ENCODE measurements at regions not wholly inside any gene's neighbourhood (a gene's known extent, or its start where the extent isn't known, plus 50 kb on each side); places are given as distances from the start of the nearest gene placed in this dataset.
"Not testable (repeated sequence)": the region's sequence is repeated elsewhere in the genome, so short reads cannot be mapped to it uniquely, and the experiment has no call there.

- no peaks in the 10 kb centered on the region for H3K27me3 Mint-ChIP-seq (ENCODE audit: low read depth, unreplicated experiment)
- Histone ChIP-seq H3K9me3 (ENCODE audit: insufficient read depth, low read depth, low read length) (no peaks in the 10 kb centered on the region), H3K4me3 (ENCODE audit: insufficient read depth, low read depth, low read length) (no peak overlapping the region), H2AFZ (ENCODE audit: low read depth, low read length) (no peak overlapping the region), H3K27me3 (ENCODE audit: insufficient read depth, low read length) (no peaks in the 10 kb centered on the region), H3K79me2 (ENCODE audit: insufficient read depth, low read length) (no peaks in the 10 kb centered on the region), H3K4me2 (ENCODE audit: low read length) (no peak overlapping the region), H3K27ac (ENCODE audit: low read depth, low read length) (no peak overlapping the region), H3K4me1 (ENCODE audit: insufficient read depth, low read length) (no peaks in the 10 kb centered on the region), H4K20me1 (ENCODE audit: insufficient read depth, low read length) (no peaks in the 10 kb centered on the region), H3K9ac (ENCODE audit: low read length) (no peak overlapping the region), H3K36me3 (ENCODE audit: insufficient read depth, low read length) (no peaks in the 10 kb centered on the region)
- TF ChIP-seq EZH2 (IDR thresholded peaks at IDR 0.05; ENCODE audit: insufficient read depth, low read length) (no peak), CTCF (IDR thresholded peaks at IDR 0.05; ENCODE audit: insufficient read depth, low read depth, low read length) (no peak)
- H3K4me3 Mint-ChIP-seq (ENCODE audit: unreplicated experiment), result no peak overlapping the region
- no peaks in the 10 kb centered on the region for H3K9me3 Mint-ChIP-seq (ENCODE audit: unreplicated experiment)
- H3K36me3 Mint-ChIP-seq (ENCODE audit: low read depth, unreplicated experiment), result no peaks in the 10 kb centered on the region
- peak; percentile 47 for DNase-seq (ENCODE audit: low read depth)
- H3K4me1 Mint-ChIP-seq (ENCODE audit: low read depth, unreplicated experiment), result no peaks in the 10 kb centered on the region
- peak; percentile 23 for FAIRE-seq
- H3K27ac Mint-ChIP-seq (ENCODE audit: unreplicated experiment), result no peak overlapping the region
Observed at GRCh38 chr6:141056945-141057625, 1075.6 kb upstream of the GJE1 start.

- peaks cover 2% of the 10 kb centered on the region for H3K36me3 Mint-ChIP-seq (ENCODE audit: low read depth, unreplicated experiment)
- no peaks in the 10 kb centered on the region for H3K27me3 ChIP-seq (ENCODE audit: insufficient read depth, low read length)
- TF ChIP-seq CTCF (IDR thresholded peaks at IDR 0.05; ENCODE audit: insufficient read depth, low read depth, low read length) (no peak), EZH2 (IDR thresholded peaks at IDR 0.05; ENCODE audit: insufficient read depth, low read length) (no peak)
- H3K4me3 Mint-ChIP-seq (ENCODE audit: unreplicated experiment), result no peak overlapping the region
- no peaks in the 10 kb centered on the region for H3K27me3 Mint-ChIP-seq (ENCODE audit: low read depth, unreplicated experiment)
- no peaks in the 10 kb centered on the region for H3K36me3 ChIP-seq (ENCODE audit: insufficient read depth, low read length)
- DNase-seq (ENCODE audit: low read depth), result peak; percentile 30
- H3K9me3 ChIP-seq (ENCODE audit: insufficient read depth, low read depth, low read length), result no peaks in the 10 kb centered on the region
- no peaks in the 10 kb centered on the region for H4K20me1 ChIP-seq (ENCODE audit: insufficient read depth, low read length)
- H3K9me3 Mint-ChIP-seq (ENCODE audit: unreplicated experiment), result no peaks in the 10 kb centered on the region
- H3K4me3 ChIP-seq (ENCODE audit: insufficient read depth, low read depth, low read length), result no peak overlapping the region
- H3K27ac ChIP-seq (ENCODE audit: low read depth, low read length), result no peak overlapping the region
- H3K4me2 ChIP-seq (ENCODE audit: low read length), result no peak overlapping the region
- H3K4me1 Mint-ChIP-seq (ENCODE audit: low read depth, unreplicated experiment), result peaks cover 4% of the 10 kb centered on the region
- H3K79me2 ChIP-seq (ENCODE audit: insufficient read depth, low read length), result no peaks in the 10 kb centered on the region
- H3K9ac ChIP-seq (ENCODE audit: low read length), result no peak overlapping the region
- no peak overlapping the region for H3K27ac Mint-ChIP-seq (ENCODE audit: unreplicated experiment)
- no peak for FAIRE-seq
- no peak overlapping the region for H2AFZ ChIP-seq (ENCODE audit: low read depth, low read length)
- no peaks in the 10 kb centered on the region for H3K4me1 ChIP-seq (ENCODE audit: insufficient read depth, low read length)
Observed at GRCh38 chr6:141050471-141050870, 1082.3 kb upstream of the GJE1 start.

- no peaks in the 10 kb centered on the region for H3K79me2 ChIP-seq (ENCODE audit: insufficient read depth, low read length)
Observed at GRCh38 chr6:141048451-141048850, 1084.3 kb upstream of the GJE1 start.

GRCh38 chr6:141046496-141046895 lies 1086.2 kb upstream of the GJE1 start:
- not testable (repeated sequence) for H3K4me2 ChIP-seq (ENCODE audit: low read length); FAIRE-seq; H3K4me1 ChIP-seq (ENCODE audit: insufficient read depth, low read length); H3K4me1 Mint-ChIP-seq (ENCODE audit: low read depth, unreplicated experiment); H3K27me3 ChIP-seq (ENCODE audit: insufficient read depth, low read length); H4K20me1 ChIP-seq (ENCODE audit: insufficient read depth, low read length); H3K79me2 ChIP-seq (ENCODE audit: insufficient read depth, low read length); H3K27me3 Mint-ChIP-seq (ENCODE audit: low read depth, unreplicated experiment); H3K9me3 Mint-ChIP-seq (ENCODE audit: unreplicated experiment); H3K9me3 ChIP-seq (ENCODE audit: insufficient read depth, low read depth, low read length); H3K4me3 ChIP-seq (ENCODE audit: insufficient read depth, low read depth, low read length); H2AFZ ChIP-seq (ENCODE audit: low read depth, low read length); H3K27ac Mint-ChIP-seq (ENCODE audit: unreplicated experiment); H3K36me3 Mint-ChIP-seq (ENCODE audit: low read depth, unreplicated experiment); H3K9ac ChIP-seq (ENCODE audit: low read length); H3K27ac ChIP-seq (ENCODE audit: low read depth, low read length); H3K4me3 Mint-ChIP-seq (ENCODE audit: unreplicated experiment); H3K36me3 ChIP-seq (ENCODE audit: insufficient read depth, low read length)
- peak; percentile 24 for DNase-seq (ENCODE audit: low read depth)

More at GRCh38 chr6:141048451-141048850, 1084.3 kb upstream of the GJE1 start:
- Mint-ChIP-seq H3K9me3 (ENCODE audit: unreplicated experiment) (no peaks in the 10 kb centered on the region), H3K36me3 (ENCODE audit: low read depth, unreplicated experiment) (peaks cover 2% of the 10 kb centered on the region), H3K4me3 (ENCODE audit: unreplicated experiment) (no peak overlapping the region), H3K27me3 (ENCODE audit: low read depth, unreplicated experiment) (no peaks in the 10 kb centered on the region), H3K27ac (ENCODE audit: unreplicated experiment) (no peak overlapping the region), H3K4me1 (ENCODE audit: low read depth, unreplicated experiment) (peaks cover 4% of the 10 kb centered on the region)
- no peak overlapping the region for H2AFZ ChIP-seq (ENCODE audit: low read depth, low read length)
- H3K4me1 ChIP-seq (ENCODE audit: insufficient read depth, low read length), result no peaks in the 10 kb centered on the region
- H3K36me3 ChIP-seq (ENCODE audit: insufficient read depth, low read length), result no peaks in the 10 kb centered on the region
- no peak overlapping the region for H3K27ac ChIP-seq (ENCODE audit: low read depth, low read length)
- FAIRE-seq (no peak), DNase-seq (ENCODE audit: low read depth) (no peak)
- TF ChIP-seq EZH2 (IDR thresholded peaks at IDR 0.05; ENCODE audit: insufficient read depth, low read length) (no peak), CTCF (IDR thresholded peaks at IDR 0.05; ENCODE audit: insufficient read depth, low read depth, low read length) (no peak)
- no peak overlapping the region for H3K4me3 ChIP-seq (ENCODE audit: insufficient read depth, low read depth, low read length)
- H3K27me3 ChIP-seq (ENCODE audit: insufficient read depth, low read length), result no peaks in the 10 kb centered on the region
- H3K9me3 ChIP-seq (ENCODE audit: insufficient read depth, low read depth, low read length), result no peaks in the 10 kb centered on the region
- no peak overlapping the region for H3K9ac ChIP-seq (ENCODE audit: low read length)
- H4K20me1 ChIP-seq (ENCODE audit: insufficient read depth, low read length), result no peaks in the 10 kb centered on the region
- no peak overlapping the region for H3K4me2 ChIP-seq (ENCODE audit: low read length)
